NT2/D1 (cell line): ENCODE measurements at regions not wholly inside any gene's neighbourhood (a gene's known extent, or its start where the extent isn't known, plus 50 kb on each side); places are given as distances from the start of the nearest gene placed in this dataset.

Source experiments
- SUZ12 ChIP-seq: IDR thresholded peaks from 2 replicates; pipeline ENCODE4 v1.6.1; 2011; ENCODE audit not compliant: insufficient read length, insufficient read depth; ENCODE audit errors: extremely low read depth
- YY1 ChIP-seq: IDR thresholded peaks from 2 replicates; pipeline ENCODE4 v1.6.1; 2011; ENCODE audit not compliant: insufficient read length, insufficient read depth
- ZNF274 ChIP-seq: IDR thresholded peaks from 2 replicates; pipeline ENCODE4 v1.6.1; 2011; ENCODE audit warnings: mild to moderate bottlenecking, low read depth, low read length

GRCh38 chr4:20085156-20085555 is 166.5 kb upstream of the SLIT2 start:
- TF ChIP-seq SUZ12 (no peak), ZNF274 (no peak), YY1 (no peak)
